ENCODE measurements at regions not wholly inside any gene's neighbourhood (a gene's known extent, or its start where the extent isn't known, plus 50 kb on each side); places are given as distances from the start of the nearest gene placed in this dataset.

DNA sequence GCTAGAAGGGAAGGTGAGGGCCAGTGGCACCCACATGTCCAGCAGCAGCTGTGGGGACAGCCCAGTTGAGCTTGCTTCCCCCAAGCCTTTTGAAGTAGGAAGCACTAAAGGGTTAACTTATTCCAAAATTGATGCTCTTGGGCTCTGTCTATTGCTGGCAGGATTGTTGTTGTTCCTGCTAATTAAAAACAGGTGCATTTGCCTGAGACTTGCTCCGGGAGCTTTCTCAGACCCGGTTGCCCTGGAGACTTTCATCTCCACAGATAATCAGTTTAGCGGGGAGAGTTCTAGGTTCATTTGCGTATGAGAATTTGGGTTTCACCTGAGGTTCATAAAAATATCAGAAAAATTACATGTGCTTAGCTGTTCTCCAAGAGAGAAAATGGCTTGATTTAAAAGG, 277.3 kb downstream of the LRATD1 start:
- Mint-ChIP-seq H3K36me3 (ENCODE audit: low read depth) (no peaks in the 10 kb centered on the region), H3K4me1 (peaks cover 3% of the 10 kb centered on the region), H3K4me3 (no peak overlapping the region), H3K27me3 (peaks cover 16% of the 10 kb centered on the region), H3K27ac (no peak overlapping the region)
- no peaks in the 10 kb centered on the region for H3K9me3 ChIP-seq (ENCODE audit: control insufficient read depth, low read length, poor library complexity, severe bottlenecking)
- no peak for DNase-seq
- no peak for ATAC-seq

DNA sequence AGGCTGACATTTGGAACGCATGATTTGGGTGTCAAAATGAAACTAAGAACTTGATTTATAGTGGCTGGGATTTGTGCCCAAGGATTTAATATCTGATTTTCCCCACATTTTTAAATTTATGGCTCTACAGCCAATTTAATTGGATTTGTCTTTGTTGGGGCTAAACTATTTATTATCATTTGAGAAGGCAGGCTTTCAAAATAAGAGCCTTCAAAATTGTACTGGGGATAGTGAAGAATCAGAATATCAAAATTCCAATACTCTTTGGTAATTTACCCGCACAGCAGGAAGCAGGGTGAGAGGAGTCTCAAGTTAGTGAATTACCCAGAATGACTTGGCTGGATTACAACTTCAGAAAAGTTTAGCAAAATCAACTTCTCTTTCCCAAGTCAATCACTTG, 278.1 kb downstream of the LRATD1 start:
- no peak for DNase-seq
- Mint-ChIP-seq H3K36me3 (ENCODE audit: low read depth) (no peaks in the 10 kb centered on the region), H3K4me3 (no peak overlapping the region), H3K27ac (no peak overlapping the region), H3K4me1 (peaks cover 3% of the 10 kb centered on the region), H3K27me3 (peaks cover 13% of the 10 kb centered on the region)
- ATAC-seq, result no peak
- no peaks in the 10 kb centered on the region for H3K9me3 ChIP-seq (ENCODE audit: control insufficient read depth, low read length, poor library complexity, severe bottlenecking)

DNA sequence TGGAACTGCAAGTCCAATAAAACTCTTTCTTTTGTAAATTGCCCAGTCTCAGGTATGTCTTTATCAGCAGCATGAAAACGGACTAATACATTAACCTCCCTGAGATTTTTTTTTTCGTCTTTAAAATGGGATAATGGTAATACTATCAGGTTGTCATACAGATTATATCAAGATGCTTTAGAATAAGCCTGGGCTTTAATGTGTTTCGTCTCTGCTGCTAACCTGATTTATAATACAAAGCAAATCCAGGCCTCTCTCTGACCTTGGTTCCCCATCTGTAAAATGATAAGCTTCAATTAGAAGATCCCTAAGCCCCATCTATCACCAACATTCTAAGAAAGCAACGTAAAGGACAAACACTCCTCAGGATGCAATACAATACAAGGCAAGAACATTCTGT, 283.5 kb downstream of the LRATD1 start:
- Mint-ChIP-seq H3K4me1 (no peaks in the 10 kb centered on the region), H3K36me3 (ENCODE audit: low read depth) (no peaks in the 10 kb centered on the region), H3K4me3 (no peak overlapping the region), H3K27me3 (no peaks in the 10 kb centered on the region), H3K27ac (no peak overlapping the region)
- ATAC-seq, result no peak
- no peaks in the 10 kb centered on the region for H3K9me3 ChIP-seq (ENCODE audit: control insufficient read depth, low read length, poor library complexity, severe bottlenecking)
- DNase-seq, result no peak

DNA sequence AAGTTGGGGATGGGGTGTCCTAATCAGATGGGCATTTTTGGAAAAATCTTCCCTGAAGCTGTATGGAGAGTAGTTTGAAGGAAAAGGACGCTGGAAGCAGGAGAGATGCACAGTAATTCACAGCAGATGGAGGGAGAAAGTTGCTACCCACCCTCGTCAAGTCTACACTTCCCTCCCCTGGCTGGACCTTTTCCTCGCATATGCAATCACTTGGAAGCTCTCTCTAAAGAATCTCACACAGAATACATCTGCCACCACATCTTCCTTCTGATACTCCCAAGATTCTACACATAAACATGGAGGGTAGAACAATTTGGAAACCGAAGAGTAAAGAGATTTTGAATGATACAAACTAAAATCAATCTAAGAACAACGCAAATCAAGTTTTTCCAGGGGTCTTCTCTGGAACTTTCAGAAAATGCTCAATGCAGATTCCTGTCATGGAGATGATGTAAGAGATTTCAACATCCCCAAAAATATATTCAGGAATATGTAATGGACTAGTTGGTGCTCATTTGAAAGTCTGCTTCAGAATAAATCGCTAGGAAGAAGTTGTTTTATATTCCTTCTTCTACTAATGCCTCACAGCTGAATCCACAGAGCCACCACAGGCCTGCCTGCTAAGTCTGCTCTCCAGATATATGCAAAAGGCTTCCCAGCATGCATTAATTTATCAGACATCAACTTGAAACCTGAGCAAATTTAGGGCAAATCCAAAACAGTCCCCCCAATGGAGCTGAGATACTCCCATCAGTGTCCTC, 291.5 kb downstream of the LRATD1 start:
- ATAC-seq, result no peak
- Mint-ChIP-seq H3K27me3 (no peaks in the 10 kb centered on the region), H3K36me3 (ENCODE audit: low read depth) (no peaks in the 10 kb centered on the region), H3K4me1 (no peaks in the 10 kb centered on the region), H3K27ac (no peak overlapping the region), H3K4me3 (no peak overlapping the region)
- no peak for DNase-seq
- no peaks in the 10 kb centered on the region for H3K9me3 ChIP-seq (ENCODE audit: control insufficient read depth, low read length, poor library complexity, severe bottlenecking)

DNA sequence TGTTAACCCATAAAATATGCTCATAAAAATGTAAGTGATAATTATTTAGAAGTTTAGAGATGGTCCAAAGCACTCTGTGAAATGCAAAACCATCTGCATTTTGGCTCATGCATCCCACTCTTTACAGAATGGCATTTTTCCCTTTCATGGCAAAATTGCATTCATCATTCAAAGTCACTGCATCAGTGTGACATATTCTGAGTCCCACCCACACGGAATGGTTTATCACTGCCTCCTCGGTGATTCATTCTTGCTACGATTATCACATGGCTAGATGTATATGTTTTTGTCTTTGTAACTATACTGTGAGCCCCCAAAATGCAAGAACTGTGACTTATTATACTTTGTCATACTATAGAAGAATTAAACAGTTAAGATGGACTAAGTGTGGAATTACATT, 293.0 kb downstream of the LRATD1 start:
- ATAC-seq, result no peak
- no peak overlapping the region for H3K4me3 Mint-ChIP-seq
- no peaks in the 10 kb centered on the region for H3K27me3 Mint-ChIP-seq

DNA sequence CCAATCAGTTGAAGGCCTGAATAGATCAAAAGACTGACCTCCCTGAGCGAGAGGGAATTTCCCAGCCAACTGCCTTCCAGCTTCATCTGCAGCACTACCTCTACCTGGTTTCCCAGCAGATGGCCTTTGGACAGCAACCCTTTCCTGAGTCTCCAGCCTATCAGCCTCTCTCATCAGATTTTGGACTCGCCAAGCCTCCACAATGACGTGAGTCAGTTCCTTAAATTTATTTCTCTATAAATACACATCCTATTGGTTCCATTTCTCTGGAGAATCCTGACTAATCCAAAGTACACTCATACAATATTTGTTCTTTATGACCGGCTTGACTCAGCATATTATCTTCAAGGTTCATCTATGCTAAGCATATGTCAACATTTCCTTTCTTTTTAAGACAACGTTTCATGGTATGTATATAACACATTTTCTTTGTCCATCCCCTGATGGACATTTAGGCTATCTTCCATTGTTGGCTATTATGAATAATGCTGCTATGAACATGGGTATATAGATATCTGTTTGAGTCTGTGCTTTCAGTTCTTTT, 294.6 kb downstream of the LRATD1 start:
- no peak for DNase-seq
- Mint-ChIP-seq H3K36me3 (ENCODE audit: low read depth) (no peaks in the 10 kb centered on the region), H3K4me3 (no peak overlapping the region), H3K27ac (no peak overlapping the region), H3K27me3 (no peaks in the 10 kb centered on the region), H3K4me1 (no peaks in the 10 kb centered on the region)
- ATAC-seq, result no peak
- no peaks in the 10 kb centered on the region for H3K9me3 ChIP-seq (ENCODE audit: control insufficient read depth, low read length, poor library complexity, severe bottlenecking)

More for the DNA sequence above, 293.0 kb downstream of the LRATD1 start:
- Mint-ChIP-seq H3K4me1 (no peaks in the 10 kb centered on the region), H3K36me3 (ENCODE audit: low read depth) (no peaks in the 10 kb centered on the region), H3K27ac (no peak overlapping the region)
- no peak for DNase-seq
- no peaks in the 10 kb centered on the region for H3K9me3 ChIP-seq (ENCODE audit: control insufficient read depth, low read length, poor library complexity, severe bottlenecking)

DNA sequence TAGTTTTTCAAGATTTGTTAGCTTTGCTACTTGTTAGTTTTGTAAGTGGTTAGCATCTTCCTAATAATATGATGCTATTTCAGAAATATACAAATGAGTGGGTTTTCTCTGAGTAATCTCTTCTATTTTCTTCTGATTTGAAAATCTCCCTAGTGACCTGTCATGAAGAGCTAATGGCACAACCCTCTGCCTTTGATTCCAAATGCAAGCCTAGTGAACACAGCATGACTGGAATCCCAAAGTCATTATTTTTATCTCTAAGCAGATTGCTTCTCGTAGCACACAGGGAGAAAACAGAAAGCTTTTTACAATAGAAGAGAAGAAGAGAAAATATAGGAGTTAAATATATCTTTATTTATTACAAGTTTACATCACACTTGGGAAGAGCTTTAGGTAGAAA, 295.5 kb downstream of the LRATD1 start:
- H3K4me3 Mint-ChIP-seq, result no peak overlapping the region
- H3K27me3 Mint-ChIP-seq, result no peaks in the 10 kb centered on the region
- H3K4me1 Mint-ChIP-seq, result no peaks in the 10 kb centered on the region
- H3K27ac Mint-ChIP-seq, result no peak overlapping the region
- no peaks in the 10 kb centered on the region for H3K36me3 Mint-ChIP-seq (ENCODE audit: low read depth)
- no peaks in the 10 kb centered on the region for H3K9me3 ChIP-seq (ENCODE audit: control insufficient read depth, low read length, poor library complexity, severe bottlenecking)
- ATAC-seq (no peak), DNase-seq (no peak)

DNA sequence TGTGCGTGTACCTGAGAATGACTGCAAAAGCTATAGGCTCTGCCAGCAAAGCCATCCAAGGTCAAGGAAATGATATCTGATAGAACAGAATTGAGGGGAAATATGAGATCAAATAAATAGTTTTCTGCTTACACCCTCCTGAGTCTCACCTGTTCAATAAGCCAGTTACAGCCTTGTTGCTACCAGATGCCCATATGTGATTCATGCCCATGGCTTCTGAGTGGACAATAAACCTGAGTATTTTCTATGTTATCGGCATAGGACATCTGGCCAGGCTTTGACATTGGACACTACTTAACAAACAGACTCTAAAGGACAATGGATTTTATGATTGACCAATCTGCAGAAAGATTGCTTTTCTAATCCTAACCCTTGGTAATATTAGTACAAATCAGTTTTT, 297.9 kb downstream of the LRATD1 start:
- Mint-ChIP-seq H3K27ac (no peak overlapping the region), H3K27me3 (no peaks in the 10 kb centered on the region), H3K4me3 (no peak overlapping the region), H3K4me1 (no peaks in the 10 kb centered on the region), H3K36me3 (ENCODE audit: low read depth) (no peaks in the 10 kb centered on the region)
- no peak for ATAC-seq
- no peaks in the 10 kb centered on the region for H3K9me3 ChIP-seq (ENCODE audit: control insufficient read depth, low read length, poor library complexity, severe bottlenecking)
- no peak for DNase-seq

DNA sequence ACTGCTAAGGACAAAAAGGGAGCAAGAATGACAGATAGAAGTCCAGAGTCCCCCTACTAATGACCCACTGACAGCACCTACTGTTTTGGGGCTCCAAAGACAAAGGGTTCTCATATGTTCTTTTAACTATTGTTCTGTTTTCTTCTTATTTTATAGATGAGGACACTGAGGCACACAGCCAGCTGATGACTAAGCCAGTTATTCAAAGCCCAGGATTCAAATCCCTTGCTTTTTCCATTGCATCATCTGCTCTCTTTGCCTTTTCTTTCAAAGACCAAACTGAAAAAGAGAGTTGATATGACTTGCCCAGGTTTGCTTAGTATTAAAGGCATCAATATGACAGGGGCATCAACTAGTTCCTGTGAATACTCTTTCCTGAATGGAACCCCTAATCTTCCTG, 299.8 kb downstream of the LRATD1 start:
- H3K4me1 Mint-ChIP-seq, result no peaks in the 10 kb centered on the region
- no peaks in the 10 kb centered on the region for H3K36me3 Mint-ChIP-seq (ENCODE audit: low read depth)
- no peak overlapping the region for H3K4me3 Mint-ChIP-seq
- no peaks in the 10 kb centered on the region for H3K27me3 Mint-ChIP-seq
- no peaks in the 10 kb centered on the region for H3K9me3 ChIP-seq (ENCODE audit: control insufficient read depth, low read length, poor library complexity, severe bottlenecking)
- ATAC-seq (no peak), DNase-seq (no peak)
- no peak overlapping the region for H3K27ac Mint-ChIP-seq

DNA sequence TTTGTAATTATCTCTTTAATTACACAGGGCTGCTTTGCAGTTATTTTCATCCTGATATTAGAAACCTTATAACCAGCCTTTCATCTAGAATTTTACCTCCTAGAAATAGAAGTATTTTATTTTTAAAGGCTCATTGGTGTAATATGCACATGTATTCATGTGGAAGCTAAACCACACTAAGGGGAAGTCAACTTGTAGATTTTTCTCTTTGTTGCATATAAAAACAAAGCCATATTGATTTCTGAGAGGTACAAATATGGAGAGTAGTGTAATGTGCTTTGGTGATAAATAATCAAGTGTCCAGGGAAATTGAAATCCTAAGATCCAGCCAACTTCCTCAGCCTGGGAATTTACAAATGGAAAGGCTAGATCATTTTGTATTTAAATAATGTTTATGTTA, 301.2 kb downstream of the LRATD1 start:
- Mint-ChIP-seq H3K27me3 (no peaks in the 10 kb centered on the region), H3K36me3 (ENCODE audit: low read depth) (no peaks in the 10 kb centered on the region), H3K27ac (no peak overlapping the region), H3K4me3 (no peak overlapping the region), H3K4me1 (no peaks in the 10 kb centered on the region)
- DNase-seq, result no peak
- no peaks in the 10 kb centered on the region for H3K9me3 ChIP-seq (ENCODE audit: control insufficient read depth, low read length, poor library complexity, severe bottlenecking)
- ATAC-seq, result no peak

DNA sequence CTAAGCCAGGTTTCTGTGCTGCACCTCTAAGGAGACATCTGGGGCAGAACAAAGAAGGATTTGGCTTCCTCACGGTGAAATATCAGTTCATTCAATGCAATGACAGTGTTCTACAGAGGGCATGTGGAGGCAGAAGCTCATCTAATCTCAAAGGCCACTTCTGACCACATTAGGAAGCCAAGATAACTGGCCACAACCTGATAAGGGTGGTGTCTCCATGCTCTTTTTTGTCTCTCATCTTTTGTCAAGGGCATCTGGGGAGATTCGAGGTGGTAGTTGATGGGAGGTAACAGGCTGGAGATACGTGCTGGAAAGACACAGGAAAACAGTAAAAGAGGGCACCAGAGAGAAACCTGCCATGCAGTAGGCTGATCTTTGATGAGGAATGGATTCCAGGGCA, 303.9 kb downstream of the LRATD1 start:
- ATAC-seq, result no peak
- H3K9me3 ChIP-seq (ENCODE audit: control insufficient read depth, low read length, poor library complexity, severe bottlenecking), result no peaks in the 10 kb centered on the region
- DNase-seq, result no peak
- no peaks in the 10 kb centered on the region for H3K36me3 Mint-ChIP-seq (ENCODE audit: low read depth)
- no peak overlapping the region for H3K27ac Mint-ChIP-seq
- no peaks in the 10 kb centered on the region for H3K27me3 Mint-ChIP-seq
- H3K4me1 Mint-ChIP-seq, result no peaks in the 10 kb centered on the region
- no peak overlapping the region for H3K4me3 Mint-ChIP-seq

DNA sequence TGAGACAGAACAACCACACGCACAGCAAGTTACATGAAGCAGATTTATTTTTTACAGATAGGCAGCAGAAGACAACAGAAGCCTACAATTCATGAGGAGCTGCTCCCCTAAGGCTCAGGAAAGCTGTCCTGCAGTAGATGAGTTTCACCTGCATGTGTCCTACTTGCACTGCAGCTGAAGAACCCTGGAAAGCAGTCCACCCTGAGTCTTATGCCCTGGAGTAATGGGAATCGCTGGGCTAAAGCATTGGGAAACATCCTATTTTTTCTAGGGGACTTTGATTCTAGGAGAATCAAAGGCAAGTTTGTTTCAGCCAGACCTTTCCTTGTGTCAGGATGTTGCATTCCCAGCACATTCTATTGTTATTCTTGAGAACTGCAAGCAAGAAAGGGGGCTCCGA, 304.8 kb downstream of the LRATD1 start:
- no peak overlapping the region for H3K27ac Mint-ChIP-seq
- no peaks in the 10 kb centered on the region for H3K27me3 Mint-ChIP-seq
- no peaks in the 10 kb centered on the region for H3K9me3 ChIP-seq (ENCODE audit: control insufficient read depth, low read length, poor library complexity, severe bottlenecking)
- no peaks in the 10 kb centered on the region for H3K36me3 Mint-ChIP-seq (ENCODE audit: low read depth)
- H3K4me1 Mint-ChIP-seq, result no peaks in the 10 kb centered on the region
- ATAC-seq (no peak), DNase-seq (no peak)
- H3K4me3 Mint-ChIP-seq, result no peak overlapping the region

DNA sequence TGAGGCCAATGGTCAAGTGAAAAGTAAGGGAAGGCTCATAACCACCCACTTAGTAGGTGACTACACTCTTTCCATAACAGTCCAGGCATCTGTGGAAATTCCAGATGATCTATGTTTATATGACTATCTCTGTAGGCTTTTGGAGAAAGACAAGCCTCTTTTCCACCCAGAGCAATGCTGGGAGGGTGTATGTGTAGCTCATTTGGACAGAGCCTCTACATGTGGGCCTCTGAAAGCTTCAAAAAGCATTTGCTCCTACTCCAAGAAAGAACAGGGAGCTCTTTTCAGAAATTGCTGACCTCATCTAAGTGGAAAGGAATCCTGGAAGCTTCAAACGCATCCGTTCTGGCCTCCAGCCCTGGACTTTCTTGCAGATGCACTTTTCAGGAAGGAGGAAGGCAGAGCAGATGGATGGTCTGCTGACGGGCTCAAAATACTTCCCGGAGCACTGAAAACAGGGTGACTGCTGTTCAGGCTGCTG, 308.7 kb downstream of the LRATD1 start:
- Mint-ChIP-seq H3K4me3 (no peak overlapping the region), H3K27ac (no peak overlapping the region), H3K36me3 (ENCODE audit: low read depth) (no peaks in the 10 kb centered on the region), H3K4me1 (no peaks in the 10 kb centered on the region), H3K27me3 (no peaks in the 10 kb centered on the region)
- DNase-seq (no peak), ATAC-seq (no peak)
- H3K9me3 ChIP-seq (ENCODE audit: control insufficient read depth, low read length, poor library complexity, severe bottlenecking), result no peaks in the 10 kb centered on the region

DNA sequence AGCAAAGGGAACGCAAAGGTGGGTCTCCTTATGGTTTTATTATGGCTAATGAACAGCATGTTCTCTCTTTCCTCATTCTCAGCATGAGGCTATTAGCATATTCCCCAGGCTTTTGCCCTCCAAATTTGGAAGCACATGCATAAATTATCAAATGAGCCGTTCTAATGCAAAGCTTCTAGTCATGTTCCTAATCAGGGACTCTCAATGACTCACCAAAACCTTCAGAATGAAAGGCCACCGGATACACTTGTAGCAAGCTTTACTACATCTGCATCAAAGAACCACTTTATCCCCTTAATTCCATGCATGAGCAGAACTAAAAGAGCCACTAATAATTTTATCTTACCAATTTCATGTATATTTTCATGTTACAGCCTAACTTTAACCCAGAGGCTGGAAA, 310.5 kb downstream of the LRATD1 start:
- no peak overlapping the region for H3K27ac Mint-ChIP-seq
- H3K9me3 ChIP-seq (ENCODE audit: control insufficient read depth, low read length, poor library complexity, severe bottlenecking), result no peaks in the 10 kb centered on the region
- H3K36me3 Mint-ChIP-seq (ENCODE audit: low read depth), result no peaks in the 10 kb centered on the region
- no peak overlapping the region for H3K4me3 Mint-ChIP-seq
- ATAC-seq, result no peak
- no peaks in the 10 kb centered on the region for H3K4me1 Mint-ChIP-seq
- no peaks in the 10 kb centered on the region for H3K27me3 Mint-ChIP-seq
- no peak for DNase-seq
